Fibroblast of the aortic adventitia (primary cell): ENCODE measurements at regions not wholly inside any gene's neighbourhood (a gene's known extent, or its start where the extent isn't known, plus 50 kb on each side); places are given as distances from the start of the nearest gene placed in this dataset.

Experiments
- DNase-seq: peaks from one replicate; pipeline ENCODE4 v3.0.0-alpha.2; 2010; ENCODE audit warnings: low read depth
- H3K4me3 ChIP-seq: 2 replicates; pipeline ENCODE4 v1.5.1; 2011; ENCODE audit warnings: low read depth, mild to moderate bottlenecking, control low read depth, low read length, moderate library complexity
- TF ChIP-seq, protein P1 (sequence below): IDR thresholded peaks from 2 replicates; pipeline ENCODE4 v1.5.1; 2011; ENCODE audit warnings: mild to moderate bottlenecking, low read length, control low read depth, inconsistent platforms; ENCODE audit not compliant: insufficient read depth

DNA sequence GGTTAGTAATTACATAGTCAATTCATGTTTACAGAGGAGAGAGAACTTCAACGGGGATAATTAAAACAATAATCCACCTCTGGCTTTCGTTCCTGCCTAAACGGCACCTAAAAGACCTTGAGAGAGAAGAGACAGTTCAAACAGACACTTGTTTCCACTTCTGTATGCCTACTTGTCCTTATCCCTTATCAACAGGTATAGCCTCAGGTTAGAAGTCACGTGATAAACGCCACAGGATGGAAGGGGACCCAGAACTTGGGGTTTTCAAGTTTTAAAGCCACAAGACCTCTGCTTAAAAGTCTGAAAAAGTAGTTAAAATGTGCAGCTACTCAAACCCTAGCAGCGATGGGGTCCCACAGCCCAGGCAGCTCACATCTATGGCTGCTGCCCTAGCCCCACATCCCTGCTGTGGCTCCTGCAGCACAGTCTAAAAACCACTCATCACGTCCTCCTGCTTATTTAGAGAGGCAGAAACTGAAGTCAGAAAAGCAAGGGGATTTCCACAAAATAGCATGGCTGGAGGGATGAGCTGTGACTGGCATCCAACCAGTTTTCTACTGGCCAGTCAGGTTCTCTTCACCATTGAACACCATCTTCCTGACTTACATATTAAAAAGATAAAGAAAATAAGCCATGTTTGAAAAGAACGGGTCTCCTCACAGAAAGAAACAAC is 51.2 kb upstream of the SEC16B start:
- no peak for DNase-seq
- H3K4me3 ChIP-seq = no peak overlapping the region
- TF ChIP-seq, protein P1, sequence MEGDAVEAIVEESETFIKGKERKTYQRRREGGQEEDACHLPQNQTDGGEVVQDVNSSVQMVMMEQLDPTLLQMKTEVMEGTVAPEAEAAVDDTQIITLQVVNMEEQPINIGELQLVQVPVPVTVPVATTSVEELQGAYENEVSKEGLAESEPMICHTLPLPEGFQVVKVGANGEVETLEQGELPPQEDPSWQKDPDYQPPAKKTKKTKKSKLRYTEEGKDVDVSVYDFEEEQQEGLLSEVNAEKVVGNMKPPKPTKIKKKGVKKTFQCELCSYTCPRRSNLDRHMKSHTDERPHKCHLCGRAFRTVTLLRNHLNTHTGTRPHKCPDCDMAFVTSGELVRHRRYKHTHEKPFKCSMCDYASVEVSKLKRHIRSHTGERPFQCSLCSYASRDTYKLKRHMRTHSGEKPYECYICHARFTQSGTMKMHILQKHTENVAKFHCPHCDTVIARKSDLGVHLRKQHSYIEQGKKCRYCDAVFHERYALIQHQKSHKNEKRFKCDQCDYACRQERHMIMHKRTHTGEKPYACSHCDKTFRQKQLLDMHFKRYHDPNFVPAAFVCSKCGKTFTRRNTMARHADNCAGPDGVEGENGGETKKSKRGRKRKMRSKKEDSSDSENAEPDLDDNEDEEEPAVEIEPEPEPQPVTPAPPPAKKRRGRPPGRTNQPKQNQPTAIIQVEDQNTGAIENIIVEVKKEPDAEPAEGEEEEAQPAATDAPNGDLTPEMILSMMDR = no peak

GRCh38 chr1:178021950-178022349 is 52.1 kb upstream of the SEC16B start:
- TF ChIP-seq, protein P1 = no peak
- H3K4me3 ChIP-seq = no peak overlapping the region
- no peak for DNase-seq

DNA sequence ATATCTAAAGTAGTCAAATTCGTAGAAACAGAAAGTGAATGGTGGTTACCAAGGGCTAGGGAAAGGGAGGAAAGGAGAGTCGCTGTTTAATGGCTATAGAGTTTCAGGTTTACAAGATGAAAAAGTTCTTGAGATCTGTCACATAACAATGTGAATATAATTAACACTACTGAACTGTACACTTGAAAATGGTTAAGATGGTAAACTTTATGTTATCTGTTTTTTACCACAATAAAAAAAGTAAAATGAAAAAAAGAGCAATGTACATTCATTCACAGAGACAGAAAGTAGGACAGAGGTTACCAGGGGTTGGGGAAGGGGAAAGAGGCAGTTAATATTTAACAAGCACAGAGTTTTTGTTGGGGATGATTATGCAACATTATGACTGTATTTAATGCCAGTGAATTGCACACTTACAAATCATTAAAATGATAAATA is 53.3 kb upstream of the SEC16B start:
- no peak overlapping the region for H3K4me3 ChIP-seq
- TF ChIP-seq, protein P1 = no peak
- DNase-seq = no peak

GRCh38 chr1:178024504-178024903 is 54.6 kb upstream of the SEC16B start:
- TF ChIP-seq, protein P1 = no peak
- H3K4me3 ChIP-seq = no peak overlapping the region
- no peak for DNase-seq

DNA sequence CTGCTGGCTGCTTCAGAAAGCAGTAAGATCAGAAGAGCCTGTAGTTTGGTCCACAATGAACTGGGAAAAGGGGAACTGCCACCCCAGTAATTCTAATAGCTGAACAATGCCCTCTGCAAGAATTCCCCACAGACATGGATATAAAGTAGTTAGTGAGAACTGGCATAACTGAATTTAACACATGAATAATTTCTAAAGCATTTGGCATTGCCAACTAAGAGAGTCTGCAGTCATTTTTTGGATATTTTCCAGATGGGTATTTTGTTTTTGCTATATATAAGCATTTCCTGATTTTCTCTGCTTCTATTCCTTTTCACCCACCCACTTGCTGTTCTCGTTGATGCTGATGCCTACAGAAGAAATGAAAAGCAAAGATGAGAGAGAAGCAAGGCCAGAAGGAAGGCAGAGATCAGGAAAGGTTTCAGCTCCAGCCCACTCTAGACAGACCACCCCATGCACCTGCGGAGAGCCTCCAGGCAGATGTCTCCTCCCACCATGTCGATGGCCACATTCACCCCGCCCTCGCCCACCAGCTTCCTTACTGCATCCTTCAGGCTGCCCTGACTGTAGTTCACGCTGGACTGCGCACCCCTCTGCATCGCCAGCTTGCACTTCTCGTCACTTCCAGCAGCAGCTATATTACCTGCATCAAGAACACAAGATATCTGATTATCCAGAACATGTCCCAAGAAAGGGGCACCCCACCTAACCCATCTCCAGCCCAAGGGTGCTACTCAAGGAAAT is 55.9 kb upstream of the SEC16B start:
- TF ChIP-seq, protein P1 = no peak
- no peak for DNase-seq
- H3K4me3 ChIP-seq = no peak overlapping the region

- DNase-seq = no peak
- H3K4me3 ChIP-seq = no peak overlapping the region
- TF ChIP-seq, protein P1 = no peak
Measured at GRCh38 chr1:178028841-178029481, 59.1 kb upstream of the SEC16B start.
